NCI-H82 treated with DMSO at 0.1 percent for 48 hours (cell line): ENCODE measurements at regions not wholly inside any gene's neighbourhood (a gene's known extent, or its start where the extent isn't known, plus 50 kb on each side); places are given as distances from the start of the nearest gene placed in this dataset.

Experiments used
- DNase-seq: peaks from one replicate; lab custom pipeline; 2025; ENCODE audit not compliant: unreplicated experiment; lab: John Stamatoyannopoulos, UW

DNA sequence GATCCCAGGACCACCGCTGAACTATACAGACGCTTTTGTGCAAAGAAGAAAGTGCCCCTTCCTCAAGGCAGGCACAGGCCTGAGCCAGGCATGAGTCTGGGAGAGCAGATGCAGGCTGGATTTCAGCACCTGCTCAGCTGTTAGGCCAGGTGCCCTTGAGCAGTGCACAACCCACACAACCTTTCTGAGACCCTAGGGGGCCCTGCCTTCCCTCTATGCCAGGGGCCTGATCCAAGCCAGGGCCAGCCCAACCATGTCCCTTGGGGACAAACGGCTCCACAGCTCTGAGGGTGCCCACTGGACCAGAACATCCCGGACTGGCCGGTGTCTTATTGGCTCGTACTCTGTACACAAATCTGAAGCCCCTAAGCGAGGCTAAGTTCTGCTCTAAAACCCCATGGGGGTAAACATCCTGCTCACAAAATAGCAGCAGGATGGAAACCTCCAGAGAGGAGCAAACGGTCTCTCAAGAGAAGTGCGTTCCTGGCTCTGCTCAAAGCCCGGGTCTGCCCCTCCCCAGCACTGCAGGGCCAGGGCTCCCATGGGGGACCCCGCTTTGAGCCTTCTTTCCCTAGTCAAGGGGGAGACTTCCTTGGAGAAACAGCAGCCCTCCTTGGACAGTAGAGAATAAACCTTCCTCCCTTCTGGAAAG, 275.1 kb downstream of the NPHP4 start:
- DNase-seq: no peak

- DNase-seq: no peak
These were observed 276.1 kb downstream of the NPHP4 start for GRCh38 chr1:5716126-5716525.

DNA sequence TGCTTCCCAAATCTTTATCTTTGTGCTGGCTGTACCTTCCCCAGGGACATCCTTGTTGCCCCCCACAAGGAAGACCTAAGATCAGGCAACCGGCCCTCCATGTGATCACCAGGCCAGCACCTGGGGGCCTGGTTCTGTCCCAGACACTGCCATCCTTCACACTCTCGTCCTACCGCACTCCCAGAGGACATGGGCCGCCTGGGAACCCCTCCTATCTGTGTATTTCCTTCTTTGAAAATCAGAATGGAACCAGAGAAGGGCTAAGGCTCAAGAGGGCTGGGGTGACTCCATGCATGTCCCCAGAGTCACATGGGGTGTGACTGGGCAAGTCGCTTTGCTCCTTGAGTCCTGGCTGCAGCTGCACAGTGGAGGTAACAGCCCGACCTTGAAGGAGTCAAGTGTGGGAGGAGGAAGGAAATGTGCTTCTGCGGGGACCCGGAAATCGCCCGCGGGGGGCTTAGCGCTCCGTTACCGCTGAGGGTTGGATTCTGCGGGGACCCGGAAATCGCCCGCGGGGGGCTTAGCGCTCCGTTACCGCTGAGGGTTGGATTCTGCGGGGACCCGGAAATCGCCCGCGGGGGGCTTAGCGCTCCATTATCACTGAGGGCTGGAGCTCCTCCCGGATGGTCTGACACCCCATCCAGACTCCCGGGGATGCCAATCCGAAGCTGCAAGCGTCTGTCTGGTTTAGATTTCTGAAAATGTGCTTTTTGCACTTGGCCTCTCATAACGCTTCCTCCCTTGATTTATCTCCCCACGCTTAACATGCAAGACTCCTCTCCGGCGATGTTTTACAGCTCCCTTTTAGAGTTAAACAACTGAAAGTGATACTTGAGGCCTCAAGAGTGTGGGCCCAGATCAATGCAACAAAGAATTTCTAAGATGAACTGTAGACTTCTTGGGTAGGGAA, 278.9 kb downstream of the NPHP4 start:
- no peak for DNase-seq

GRCh38 chr1:5711956-5712645, 280.1 kb downstream of the NPHP4 start:
- DNase-seq: no peak

- DNase-seq: no peak
These were observed 281.1 kb downstream of the NPHP4 start for GRCh38 chr1:5711079-5711478.

DNA sequence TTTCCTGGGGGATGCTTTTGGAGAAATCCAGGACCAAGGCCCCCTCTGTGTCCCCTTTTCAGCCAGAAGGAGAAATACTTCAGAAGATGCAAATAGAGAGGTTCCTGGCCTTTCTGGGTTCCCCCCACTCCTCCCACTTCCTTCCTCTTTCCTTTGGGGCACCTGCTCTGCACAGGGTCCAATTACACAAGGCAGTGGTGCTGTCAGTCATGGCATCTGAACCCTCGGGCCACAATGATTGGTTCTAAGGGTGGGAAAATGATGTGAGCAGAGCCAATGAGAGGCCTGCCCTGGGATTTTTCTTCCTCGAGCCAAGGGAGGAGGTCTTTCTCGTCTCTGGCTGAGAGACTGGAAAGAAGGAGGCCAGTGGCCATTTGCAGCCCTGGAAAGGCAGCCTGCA, 282.2 kb downstream of the NPHP4 start:
- no peak for DNase-seq

- DNase-seq: no peak
These were observed 282.7 kb downstream of the NPHP4 start for GRCh38 chr1:5709461-5709975.

DNA sequence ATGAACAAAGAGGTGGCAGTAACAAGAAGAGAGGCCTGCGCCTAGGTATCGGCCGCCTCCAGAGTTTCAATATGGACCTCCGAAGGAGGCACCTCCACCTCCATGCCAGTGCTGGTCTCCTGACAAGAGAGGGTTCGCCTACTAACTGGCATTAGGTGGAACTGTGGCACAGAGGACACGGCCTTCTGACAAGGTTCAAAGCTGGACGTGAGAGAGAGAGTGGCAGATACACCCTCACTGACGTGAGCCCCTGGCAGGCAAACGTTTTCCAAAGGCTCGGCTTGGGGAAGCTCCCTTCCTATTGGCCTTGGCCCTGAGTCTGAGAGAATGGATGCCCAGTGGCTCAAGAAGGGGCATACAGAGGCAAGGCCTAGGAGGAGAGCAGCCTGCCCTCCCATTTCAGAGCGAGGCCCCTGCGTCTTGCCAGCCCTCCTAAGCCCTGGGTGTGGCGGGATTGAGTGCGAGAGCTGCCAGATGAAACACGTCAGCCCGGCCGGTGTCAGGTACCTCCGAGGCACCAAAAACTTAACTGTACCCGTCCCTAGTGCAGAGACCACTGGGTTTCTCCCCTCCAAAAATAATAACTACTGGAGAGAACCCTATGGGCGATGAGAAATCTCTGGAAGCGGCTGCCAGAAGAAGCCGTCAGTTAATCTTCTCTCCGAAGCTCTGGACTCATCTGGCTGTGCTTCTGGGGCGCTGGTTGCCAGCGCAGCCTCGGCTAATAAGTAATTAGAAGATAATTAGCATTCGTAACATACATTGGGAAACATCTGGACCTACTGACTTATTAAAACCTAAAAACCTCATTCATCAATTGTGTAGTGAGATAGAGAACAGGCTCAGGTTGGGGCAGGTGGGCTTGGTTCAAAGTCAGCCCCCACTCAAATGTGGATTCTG, 283.6 kb downstream of the NPHP4 start:
- no peak for DNase-seq

GRCh38 chr1:5707566-5708345, 284.5 kb downstream of the NPHP4 start:
- no peak for DNase-seq

DNA sequence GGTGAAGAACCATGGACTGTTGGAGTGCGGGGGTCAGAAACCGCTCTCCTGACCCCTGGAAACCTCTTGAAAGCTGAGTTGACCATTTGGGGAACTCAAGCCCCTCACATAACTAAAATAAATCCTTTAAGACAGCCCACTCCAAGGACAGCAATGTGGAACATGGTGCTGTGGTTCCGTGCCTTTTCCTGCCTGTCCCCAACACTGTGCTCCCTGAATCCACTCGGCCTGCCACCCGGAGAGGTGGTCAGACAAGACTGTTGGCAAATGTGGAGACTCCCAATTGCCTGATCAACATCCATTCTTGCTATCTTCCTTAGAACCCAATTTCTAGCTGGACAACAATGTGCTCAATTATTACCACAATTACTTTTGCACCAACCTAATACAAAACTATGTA, 286.0 kb downstream of the NPHP4 start:
- no peak for DNase-seq

DNA sequence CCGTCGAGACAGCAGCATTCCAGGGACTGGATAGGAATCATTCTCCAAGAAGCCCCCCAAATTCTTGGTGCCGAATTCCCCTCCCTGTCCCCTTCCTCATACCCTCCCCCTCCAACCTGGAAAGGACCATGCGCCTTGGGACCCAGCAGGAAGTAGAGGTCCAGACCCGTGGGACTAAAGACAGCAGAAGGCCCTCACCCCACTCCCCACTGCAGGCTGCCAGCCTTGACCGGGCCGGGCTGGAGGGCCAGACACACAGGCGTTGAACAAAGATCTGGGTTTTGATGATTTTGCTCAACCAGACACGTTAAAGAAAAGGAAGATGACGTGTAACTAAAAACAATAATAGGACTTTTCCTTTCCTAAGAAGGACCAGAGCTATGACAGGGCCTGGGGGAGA, 286.5 kb downstream of the NPHP4 start:
- DNase-seq: no peak

DNA sequence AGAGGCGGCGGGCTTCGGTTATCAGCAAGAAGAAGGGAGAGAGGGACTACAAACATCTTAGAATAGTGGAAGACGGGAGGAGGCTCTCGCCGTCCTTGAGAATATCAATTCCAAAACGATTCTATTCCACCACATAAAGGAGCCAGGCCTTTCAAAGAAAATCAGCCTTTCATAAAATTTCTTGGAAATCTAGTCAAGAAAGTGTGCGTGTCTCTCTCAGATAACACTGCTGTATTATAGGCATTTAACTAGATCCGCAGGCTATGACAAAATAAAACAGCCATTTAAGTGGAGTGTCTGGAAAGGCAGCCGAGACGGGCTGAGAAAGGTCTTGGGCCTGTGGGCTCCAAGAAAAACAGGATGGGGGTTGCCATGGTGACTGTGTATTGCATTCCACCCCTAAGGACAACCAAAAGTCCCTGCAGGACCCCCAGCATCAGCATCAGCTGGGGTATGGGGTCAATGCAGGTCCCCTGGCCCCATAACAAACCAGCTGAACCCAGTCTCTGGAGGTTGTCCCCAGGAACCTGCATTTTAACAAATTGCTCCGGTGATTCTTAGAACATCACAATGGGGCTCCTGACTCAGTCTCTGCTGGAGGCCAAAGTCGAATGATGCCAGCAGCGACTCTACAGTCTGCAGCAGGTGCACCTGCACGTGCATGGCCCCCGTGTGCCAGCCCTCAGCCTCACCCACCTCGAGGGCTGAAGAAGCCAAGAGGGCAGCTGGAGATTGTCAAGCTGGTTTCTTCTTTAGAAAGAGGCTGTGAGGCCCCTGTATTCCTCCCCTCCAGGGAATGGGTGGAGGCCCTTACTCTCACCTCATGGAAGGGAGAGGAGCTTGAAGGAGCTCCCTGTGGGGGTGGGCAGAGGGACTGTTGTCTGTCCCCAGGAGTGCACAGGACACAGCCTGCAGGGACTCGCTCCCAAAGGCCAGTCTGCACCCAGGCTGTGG, 287.4 kb downstream of the NPHP4 start:
- no peak for DNase-seq

DNA sequence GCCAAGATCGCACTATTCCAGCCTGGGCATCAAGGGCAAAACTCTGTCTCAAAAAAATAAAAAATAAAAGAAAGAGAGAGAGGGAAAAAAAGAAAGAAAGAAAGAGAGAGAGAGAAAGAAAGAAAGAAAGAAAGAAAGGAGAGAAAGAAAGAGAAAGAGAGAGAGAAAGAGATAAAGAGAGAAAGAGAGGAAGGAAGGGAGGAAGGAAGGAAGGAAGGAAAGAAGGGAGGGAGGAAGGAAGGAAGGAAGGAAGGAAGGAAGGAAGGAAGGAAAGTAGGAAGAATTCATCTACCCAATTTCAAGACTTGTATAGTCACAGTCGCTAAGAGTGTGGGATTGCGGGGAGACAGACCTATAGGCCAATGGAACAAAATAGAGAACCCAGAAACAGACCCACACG, 290.6 kb downstream of the NPHP4 start:
- DNase-seq: no peak

DNA sequence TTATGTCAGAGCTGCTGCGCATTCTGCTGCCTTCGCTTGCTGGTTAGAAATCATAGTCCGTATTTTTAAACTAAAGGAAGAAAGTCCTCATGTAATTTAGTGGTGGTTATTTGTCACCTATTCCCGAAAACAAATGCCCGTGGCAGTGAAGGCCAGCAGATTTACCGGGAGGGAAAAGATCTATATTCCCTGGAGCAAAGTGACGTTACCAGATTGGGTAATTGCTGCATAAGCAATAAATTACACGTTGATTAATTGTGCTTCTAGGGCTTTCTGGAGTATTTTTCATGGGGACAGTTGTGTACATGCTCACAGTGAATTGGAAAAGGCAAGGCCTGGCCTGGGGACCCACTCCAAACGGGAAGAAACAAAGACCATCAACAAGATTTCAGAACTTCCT, 298.7 kb downstream of the NPHP4 start:
- DNase-seq: no peak

DNA sequence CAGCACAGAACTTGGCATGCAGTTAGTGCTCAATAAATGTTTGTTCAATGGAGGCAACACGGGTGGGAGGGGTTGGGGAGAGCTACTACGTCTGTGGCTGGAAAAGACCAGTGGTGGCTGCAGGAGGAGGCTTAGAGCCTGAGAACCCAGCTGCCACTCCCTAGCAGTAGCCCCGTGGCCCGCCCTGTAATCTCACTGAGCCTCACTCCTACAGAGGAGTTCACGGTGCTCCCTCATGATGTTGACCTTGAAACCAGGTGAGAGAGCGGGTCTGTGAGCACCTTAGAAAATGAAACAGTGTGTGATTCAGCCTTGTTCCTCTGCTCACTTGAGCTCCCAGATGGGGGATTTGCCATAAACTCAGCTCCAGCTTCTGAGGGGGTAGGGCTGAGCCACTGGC, 299.6 kb downstream of the NPHP4 start:
- DNase-seq: no peak

GRCh38 chr1:5691795-5692509, 300.3 kb downstream of the NPHP4 start:
- DNase-seq: no peak

- DNase-seq: no peak
These were observed 301.3 kb downstream of the NPHP4 start for GRCh38 chr1:5690898-5691297.

GRCh38 chr1:5690291-5690690, 301.9 kb downstream of the NPHP4 start:
- DNase-seq: no peak
